Endothelial cell (in vitro differentiated cells): ENCODE measurements at regions not wholly inside any gene's neighbourhood (a gene's known extent, or its start where the extent isn't known, plus 50 kb on each side); places are given as distances from the start of the nearest gene placed in this dataset.

Source experiments
- DNase-seq: peaks from one replicate; pipeline ENCODE4 v3.0.0; 2021; ENCODE audit warnings: low spot score
- H3K27ac Mint-ChIP-seq: one replicate; pipeline ENCODE4 v1.8.0; 2021; ENCODE audit warnings: mixed read lengths, inconsistent platforms; ENCODE audit not compliant: unreplicated experiment
- H3K27me3 Mint-ChIP-seq: one replicate; pipeline ENCODE4 v1.8.0; 2021; ENCODE audit warnings: mild to moderate bottlenecking, moderate library complexity, mixed read lengths, inconsistent platforms; ENCODE audit not compliant: unreplicated experiment
- H3K36me3 Mint-ChIP-seq: one replicate; pipeline ENCODE4 v1.8.0; 2021; ENCODE audit warnings: mild to moderate bottlenecking, low read depth, mixed read lengths, inconsistent platforms; ENCODE audit not compliant: unreplicated experiment
- H3K4me1 Mint-ChIP-seq: one replicate; pipeline ENCODE4 v1.8.0; 2021; ENCODE audit warnings: mild to moderate bottlenecking, mixed read lengths, inconsistent platforms; ENCODE audit not compliant: unreplicated experiment
- H3K4me3 Mint-ChIP-seq: one replicate; pipeline ENCODE4 v1.8.0; 2021; ENCODE audit warnings: mild to moderate bottlenecking, mixed read lengths, inconsistent platforms; ENCODE audit not compliant: unreplicated experiment
- H3K9me3 Mint-ChIP-seq: one replicate; pipeline ENCODE4 v1.8.0; 2021; ENCODE audit warnings: mixed read lengths, inconsistent platforms; ENCODE audit not compliant: unreplicated experiment
- CTCF ChIP-seq: fragments of 200-600 bp; sonication (generic); IDR thresholded peaks from one replicate; pipeline ENCODE4 v1.5.0; 2021; ENCODE audit warnings: antibody characterized with exemption; ENCODE audit not compliant: unreplicated experiment

- Mint-ChIP-seq H3K27me3 (no peaks in the 10 kb centered on the region), H3K4me3 (no peak overlapping the region), H3K27ac (no peak overlapping the region), H3K4me1 (peaks cover 4% of the 10 kb centered on the region), H3K36me3 (no peaks in the 10 kb centered on the region), H3K9me3 (peaks cover 5% of the 10 kb centered on the region)
- TF ChIP-seq CTCF: no peak
- DNase-seq: no peak
These were observed 201.6 kb upstream of the IRX1 start for GRCh38 chr5:3393920-3394597.

GRCh38 chr5:3393122-3393919 lies 202.3 kb upstream of the IRX1 start:
- Mint-ChIP-seq H3K36me3 (no peaks in the 10 kb centered on the region), H3K9me3 (peaks cover 7% of the 10 kb centered on the region), H3K27me3 (no peaks in the 10 kb centered on the region), H3K4me1 (peaks cover 5% of the 10 kb centered on the region), H3K27ac (no peak overlapping the region), H3K4me3 (no peak overlapping the region)
- DNase-seq: no peak
- no peak for TF ChIP-seq CTCF

DNA sequence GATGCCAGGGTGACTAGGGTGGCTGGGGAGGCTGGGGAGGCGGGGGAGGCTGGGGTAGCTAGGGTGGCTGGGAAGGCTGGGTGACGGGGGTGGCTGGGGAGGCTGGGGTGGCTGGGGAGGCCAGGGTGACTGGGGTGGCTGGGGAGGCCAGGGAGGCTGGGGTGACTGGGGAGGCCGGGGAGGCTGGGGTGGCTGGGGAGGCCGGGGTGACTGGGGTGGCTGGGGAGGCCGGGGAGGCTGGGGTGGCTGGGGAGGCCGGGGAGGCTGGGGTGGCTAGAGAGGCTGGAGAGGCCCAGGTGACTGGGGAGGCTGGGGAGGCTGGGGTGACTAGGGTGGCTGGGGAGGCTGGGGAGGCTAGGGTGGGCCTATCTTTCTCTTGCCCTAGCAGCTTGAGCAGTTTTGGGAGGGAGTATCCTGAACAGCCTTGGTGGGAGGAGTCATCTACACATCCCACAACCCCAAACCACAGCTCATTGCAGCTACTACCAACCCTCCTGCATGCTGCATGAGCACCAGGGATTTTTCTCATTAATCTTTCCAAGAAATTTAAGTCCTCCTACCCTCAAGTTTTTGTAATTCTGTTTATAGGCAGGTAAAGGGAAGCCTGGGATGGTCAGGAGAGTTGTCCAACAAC lies 203.2 kb upstream of the IRX1 start:
- Mint-ChIP-seq H3K27ac (no peak overlapping the region), H3K4me1 (peaks cover 5% of the 10 kb centered on the region), H3K36me3 (no peaks in the 10 kb centered on the region), H3K4me3 (no peak overlapping the region), H3K9me3 (peaks cover 7% of the 10 kb centered on the region), H3K27me3 (no peaks in the 10 kb centered on the region)
- TF ChIP-seq CTCF: no peak
- no peak for DNase-seq

GRCh38 chr5:3391210-3391609 lies 204.4 kb upstream of the IRX1 start:
- Mint-ChIP-seq H3K27me3 (no peaks in the 10 kb centered on the region), H3K27ac (no peak overlapping the region), H3K4me3 (no peak overlapping the region), H3K9me3 (peaks cover 7% of the 10 kb centered on the region), H3K36me3 (no peaks in the 10 kb centered on the region), H3K4me1 (peaks cover 5% of the 10 kb centered on the region)
- no peak for TF ChIP-seq CTCF
- DNase-seq: no peak
